ENCODE measurements at regions not wholly inside any gene's neighbourhood (a gene's known extent, or its start where the extent isn't known, plus 50 kb on each side); places are given as distances from the start of the nearest gene placed in this dataset.

- no peak for TF ChIP-seq CTCF (conservative IDR thresholded peaks at IDR 0.05; ENCODE audit: low read depth, low read length)
- TF ChIP-seq EZH2phosphoT487 (IDR thresholded peaks at IDR 0.05; ENCODE audit: borderline replicate concordance, low read length): no peak
Measured at GRCh38 chr22:47681411-47682165, 919.1 kb downstream of the TBC1D22A start.

Data from PC-3 (cell line).